HG03460 (cell line): ENCODE measurements at regions not wholly inside any gene's neighbourhood (a gene's known extent, or its start where the extent isn't known, plus 50 kb on each side); places are given as distances from the start of the nearest gene placed in this dataset.
A peak's percentile ranks its signal among the peaks of the same experiment; 100 is the strongest.

Experiments
- ATAC-seq: cut with Tn5 transposase; IDR thresholded peaks from one replicate; pipeline ENCODE4 v1.9.1; 2021; ENCODE audit not compliant: unreplicated experiment

GRCh38 chr6:24051942-24052589 is 73.9 kb upstream of the NRSN1 start:
- ATAC-seq: no peak

- ATAC-seq: no peak
Observed at GRCh38 chr6:24052590-24052961, 73.4 kb upstream of the NRSN1 start.

- ATAC-seq: no peak
Observed at GRCh38 chr6:24053057-24053456, 73.0 kb upstream of the NRSN1 start.

- ATAC-seq: no peak
Observed at GRCh38 chr6:24054388-24054787, 71.6 kb upstream of the NRSN1 start.

- no peak for ATAC-seq
Observed at GRCh38 chr6:24056567-24056966, 69.4 kb upstream of the NRSN1 start.

- no peak for ATAC-seq
Observed at GRCh38 chr6:24057030-24057429, 69.0 kb upstream of the NRSN1 start.

GRCh38 chr6:24060982-24061754 is 64.8 kb upstream of the NRSN1 start:
- ATAC-seq: peak; percentile 97

- ATAC-seq: no peak
Observed at GRCh38 chr6:24064106-24064505, 61.9 kb upstream of the NRSN1 start.

GRCh38 chr6:24064832-24065231 is 61.2 kb upstream of the NRSN1 start:
- no peak for ATAC-seq

GRCh38 chr6:24069526-24069925 is 56.5 kb upstream of the NRSN1 start:
- ATAC-seq: no peak

- no peak for ATAC-seq
Observed at GRCh38 chr6:24072038-24072746, 53.8 kb upstream of the NRSN1 start.

- ATAC-seq: no peak
Observed at GRCh38 chr6:24076011-24076410, 50.0 kb upstream of the NRSN1 start.
